Activated naive CD4-positive, alpha-beta T cell treated with anti-CD3 and anti-CD28 coated beads, Interleukin-2, amount 50 U/mL, for 16 hours (primary cell): ENCODE measurements at regions not wholly inside any gene's neighbourhood (a gene's known extent, or its start where the extent isn't known, plus 50 kb on each side); places are given as distances from the start of the nearest gene placed in this dataset.

ENCODE experiments used
- DNase-seq: peaks from one replicate; pipeline ENCODE4 v3.0.0-alpha.2; 2020

DNA sequence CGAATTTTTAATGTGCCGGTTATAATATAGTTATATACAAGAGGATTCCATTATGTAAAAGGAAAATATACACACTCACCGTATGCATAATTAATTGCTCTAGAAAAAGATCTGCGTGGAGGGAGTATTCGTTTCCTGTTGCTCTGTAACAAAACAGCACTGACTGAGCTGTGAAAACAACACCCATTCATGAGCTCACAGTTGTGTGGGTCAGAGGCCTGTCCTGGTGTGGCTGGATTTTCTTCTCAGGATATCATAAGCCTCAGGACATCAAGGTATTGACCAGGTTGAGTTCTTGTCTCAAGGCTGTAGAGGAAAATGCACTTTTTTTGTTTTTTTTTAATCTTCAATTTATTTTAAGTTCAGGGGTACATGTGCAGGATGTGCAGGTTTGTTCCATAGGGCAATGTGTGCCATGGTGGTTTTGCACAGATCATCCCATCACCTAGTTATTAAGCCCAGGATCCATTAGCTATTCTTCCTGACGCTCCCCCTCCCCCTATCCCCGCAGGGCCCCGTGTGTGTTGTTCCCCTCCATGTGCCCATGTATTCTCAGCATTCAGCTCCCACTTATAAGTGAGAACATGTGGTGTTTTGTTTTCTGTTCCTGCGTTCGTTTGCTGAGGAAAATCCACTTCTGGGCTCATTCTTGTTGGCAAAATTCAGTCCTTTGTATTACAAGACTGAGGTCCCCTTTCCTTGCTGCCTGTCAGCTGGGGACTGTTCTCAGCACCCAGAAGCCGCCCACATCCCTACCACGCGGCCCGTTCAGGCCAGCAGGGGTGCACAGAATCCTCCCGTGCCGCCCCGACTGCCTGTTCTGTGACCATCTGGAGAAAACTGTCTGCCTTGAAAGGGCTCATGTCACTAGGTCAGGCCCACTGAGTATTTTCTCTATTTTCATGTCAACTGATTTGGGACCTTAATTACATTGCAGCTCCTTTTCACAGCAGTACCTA, 87.4 kb upstream of the ERRFI1 start:
- DNase-seq: no peak

DNA sequence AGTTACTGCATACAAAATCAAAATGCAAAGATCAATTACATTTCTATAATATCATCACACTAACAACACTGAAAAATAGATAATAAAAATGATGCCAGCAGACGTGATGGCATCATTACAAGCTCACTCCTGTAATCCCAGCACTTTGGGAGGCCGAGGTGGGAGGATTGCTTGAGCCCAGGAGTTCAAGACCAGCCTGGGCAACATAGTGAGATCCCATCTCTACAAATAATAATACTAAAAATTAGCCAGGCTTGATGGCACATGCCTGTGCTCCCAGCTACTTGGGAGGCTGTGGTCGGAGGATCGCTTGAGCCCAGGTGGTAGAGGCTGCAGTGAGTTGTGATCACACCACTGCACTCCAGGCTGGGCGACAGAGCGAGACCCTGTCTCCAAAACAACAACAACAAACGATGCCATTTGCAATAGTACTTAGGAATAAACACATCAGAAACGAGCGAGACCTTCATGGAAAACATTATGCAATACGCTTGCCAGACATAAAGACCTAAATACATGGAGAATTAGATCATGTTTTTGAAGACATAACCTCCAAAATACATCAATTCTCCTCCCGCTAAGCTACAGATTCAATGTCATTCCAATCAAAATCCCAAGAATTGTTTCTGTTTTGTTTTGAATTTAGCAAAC, 86.6 kb upstream of the ERRFI1 start:
- DNase-seq: no peak

DNA sequence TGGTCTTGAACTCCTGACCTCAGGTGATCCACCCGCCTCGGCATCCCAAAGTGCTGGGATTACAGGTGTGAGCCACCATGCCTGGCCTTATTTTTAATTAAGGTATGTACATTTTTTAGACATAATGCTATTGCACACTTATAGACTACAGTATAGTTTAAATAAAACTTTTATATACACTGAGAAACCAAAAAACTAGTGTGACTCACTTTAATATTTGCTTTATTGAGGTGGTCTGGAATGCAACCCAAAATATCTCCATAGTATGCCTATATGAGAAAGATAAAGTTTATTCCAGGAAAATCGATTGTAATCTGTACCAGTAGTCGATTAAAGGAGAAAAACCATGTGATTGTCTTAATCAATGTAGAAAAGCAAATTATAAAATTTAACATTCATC, 85.5 kb upstream of the ERRFI1 start:
- DNase-seq: no peak

DNA sequence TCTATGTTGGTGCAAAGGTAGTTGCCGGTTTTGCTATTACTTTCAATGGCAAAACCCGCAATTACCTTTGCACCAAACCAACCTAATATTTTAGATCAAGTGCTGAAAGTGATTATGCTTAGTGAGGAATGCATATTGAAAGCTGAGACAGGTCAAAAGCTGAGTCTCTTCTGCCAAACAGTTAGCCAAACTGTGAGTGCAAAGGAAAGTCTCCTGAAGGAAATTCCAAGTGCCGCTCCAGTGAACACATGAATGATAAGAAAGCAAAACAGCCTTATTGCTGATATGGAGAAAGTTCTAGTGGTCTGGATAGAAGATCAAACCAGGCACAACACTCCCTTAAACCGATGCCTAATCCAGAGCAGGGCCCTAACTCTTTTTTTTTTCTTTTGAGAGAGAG, 83.1 kb upstream of the ERRFI1 start:
- no peak for DNase-seq

DNA sequence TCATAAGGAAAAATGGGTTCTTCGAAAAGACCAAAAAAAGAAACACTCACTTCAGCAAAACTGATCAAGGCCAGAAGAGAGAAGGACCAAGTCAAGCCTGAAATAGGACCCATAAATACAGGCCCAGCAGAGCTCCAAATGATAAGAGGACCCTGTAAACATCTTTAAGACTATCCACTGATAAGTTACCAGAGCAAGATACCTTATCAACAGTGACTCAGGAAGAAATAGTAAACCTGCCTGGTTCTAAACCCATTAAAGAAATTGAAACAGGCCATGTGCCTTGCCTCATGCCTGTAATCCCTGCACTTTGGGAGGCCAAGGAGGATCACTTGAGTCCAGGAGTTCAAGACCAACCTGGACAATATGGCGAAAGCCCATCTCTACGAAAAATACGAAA, 81.8 kb upstream of the ERRFI1 start:
- no peak for DNase-seq

DNA sequence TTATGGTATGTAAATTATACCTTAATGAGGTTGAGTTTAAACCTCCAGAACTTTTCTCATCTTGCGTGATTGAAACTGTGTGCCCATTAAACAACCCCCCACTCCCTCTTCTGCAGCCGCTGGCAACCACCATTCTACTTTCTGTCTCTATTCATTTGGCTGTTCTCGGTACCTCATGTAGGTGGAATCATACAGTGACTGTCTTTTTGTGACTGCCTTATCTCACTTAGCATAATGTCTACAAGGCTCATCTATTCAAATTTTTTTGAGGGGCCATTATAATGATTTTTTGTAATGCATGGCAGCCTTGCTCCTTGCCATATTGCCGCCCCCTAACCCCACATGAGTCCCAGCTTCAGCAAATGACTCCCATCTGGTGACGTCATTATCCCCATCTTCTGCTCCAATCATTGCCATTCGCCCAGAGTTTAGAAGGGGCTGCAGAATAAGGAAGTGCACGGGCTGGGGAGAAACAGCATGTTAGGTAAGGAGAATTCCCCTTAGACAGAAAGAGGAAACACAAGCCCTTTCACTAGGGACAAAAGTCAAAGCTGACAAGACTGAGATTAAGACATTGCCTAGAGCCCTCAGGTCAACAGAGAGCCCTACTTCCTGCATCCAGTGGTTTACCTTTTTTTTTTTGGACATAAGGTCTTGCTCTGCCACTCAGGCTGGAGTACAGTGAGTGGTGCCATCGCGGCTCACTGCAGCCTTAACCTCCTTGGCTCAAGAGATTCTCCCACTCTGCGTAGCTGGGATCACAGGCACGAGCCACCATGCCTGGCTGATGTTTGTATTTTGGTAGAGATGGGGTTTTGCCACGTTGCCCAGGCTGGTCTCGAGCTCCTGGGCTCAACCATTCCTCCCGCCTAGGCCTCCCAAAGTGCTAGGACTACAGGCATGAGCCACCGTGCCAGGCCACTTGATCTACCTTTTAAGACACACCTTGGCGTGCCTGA, 78.4 kb upstream of the ERRFI1 start:
- DNase-seq: no peak

DNA sequence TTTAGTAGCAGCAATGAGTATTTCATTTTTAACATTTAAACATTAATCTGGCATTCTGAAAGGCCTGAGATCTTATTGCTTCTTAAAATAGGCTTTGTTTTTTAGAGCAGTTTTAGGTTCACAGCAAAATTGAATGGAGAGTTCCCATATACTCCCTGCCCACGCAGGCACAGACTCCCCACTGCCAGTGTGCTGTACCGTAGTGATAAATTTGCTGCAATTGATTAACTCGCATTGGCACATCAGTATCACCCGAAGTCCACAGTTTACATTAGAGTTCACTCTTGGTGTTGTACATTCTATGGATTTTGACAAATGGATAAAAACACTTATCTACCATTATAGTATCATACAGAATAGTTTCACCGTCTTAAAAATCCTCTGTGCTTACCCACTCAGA, 71.8 kb upstream of the ERRFI1 start:
- no peak for DNase-seq

DNA sequence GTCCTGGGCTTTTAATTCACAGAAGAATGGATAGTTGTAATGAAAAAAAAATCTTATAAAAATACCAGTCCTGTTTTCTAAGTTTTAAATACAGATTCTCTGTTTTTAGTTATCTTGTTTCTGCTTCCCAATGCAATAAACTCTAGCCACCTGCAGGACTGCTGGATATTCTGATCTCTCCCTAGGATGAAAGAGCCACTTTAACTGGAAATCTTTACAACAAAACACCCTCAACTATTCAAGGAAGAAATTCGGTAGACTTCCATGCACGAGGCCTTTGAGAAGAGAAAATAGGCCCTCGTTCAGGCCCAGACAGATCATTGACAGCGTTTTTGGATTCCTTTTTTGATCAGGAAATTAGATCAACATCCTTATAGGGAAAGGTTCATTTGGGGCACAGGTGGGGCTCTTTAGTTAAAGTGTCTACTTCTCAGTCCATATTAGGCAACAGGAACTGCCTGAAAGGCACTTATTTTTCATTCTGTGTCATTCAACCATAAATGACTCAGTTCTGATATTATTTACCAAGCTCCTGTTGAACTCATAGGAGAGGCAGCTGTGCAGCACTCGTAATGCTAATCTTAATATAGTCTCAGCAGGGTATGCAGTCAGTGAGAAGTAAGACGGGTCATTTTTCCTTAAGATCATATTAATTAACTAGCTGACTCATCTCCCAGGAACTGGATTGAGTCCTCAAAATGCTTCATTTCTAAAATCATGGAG, 71.1 kb upstream of the ERRFI1 start:
- DNase-seq: no peak

DNA sequence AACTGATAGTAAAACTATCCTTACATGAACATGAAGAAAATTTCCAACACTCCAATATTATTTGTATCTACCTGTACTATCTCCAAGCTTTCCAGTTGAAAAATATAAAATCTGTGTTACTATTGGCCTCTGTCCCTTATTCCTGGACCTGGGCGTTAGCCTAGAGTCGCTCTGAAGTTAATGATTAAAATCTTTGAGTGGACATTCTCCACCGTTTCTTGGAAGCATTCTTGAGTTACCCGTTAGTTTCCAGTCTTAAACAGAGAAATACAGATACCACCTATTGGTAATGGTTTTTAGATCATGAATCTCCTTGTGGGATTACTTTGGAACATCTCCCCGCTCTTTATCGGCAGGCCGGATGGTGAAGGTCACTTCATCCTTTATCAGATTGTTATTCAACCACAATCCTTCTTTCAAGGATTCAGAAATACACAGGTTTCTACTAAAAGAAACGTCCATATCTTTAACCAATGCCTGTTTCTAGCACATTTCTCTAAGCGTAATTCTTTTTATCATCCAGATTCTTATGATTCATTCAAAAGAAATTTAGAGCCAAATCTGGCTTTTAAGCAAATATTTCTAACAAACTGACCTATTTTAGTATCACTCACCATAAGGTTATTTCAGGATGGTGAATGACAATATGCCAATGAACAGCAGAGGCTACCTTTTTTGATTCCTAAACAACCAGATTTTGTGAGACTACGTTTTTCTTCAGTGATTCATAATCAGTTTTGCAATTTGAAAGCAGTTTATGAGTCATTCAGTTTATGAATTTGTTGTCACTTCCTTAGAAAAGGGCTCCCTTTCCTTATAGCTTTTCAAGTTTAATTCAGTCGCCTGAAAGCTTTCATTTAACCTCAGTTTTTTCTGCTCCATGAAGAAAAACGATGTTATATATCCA, 70.2 kb upstream of the ERRFI1 start:
- no peak for DNase-seq

DNA sequence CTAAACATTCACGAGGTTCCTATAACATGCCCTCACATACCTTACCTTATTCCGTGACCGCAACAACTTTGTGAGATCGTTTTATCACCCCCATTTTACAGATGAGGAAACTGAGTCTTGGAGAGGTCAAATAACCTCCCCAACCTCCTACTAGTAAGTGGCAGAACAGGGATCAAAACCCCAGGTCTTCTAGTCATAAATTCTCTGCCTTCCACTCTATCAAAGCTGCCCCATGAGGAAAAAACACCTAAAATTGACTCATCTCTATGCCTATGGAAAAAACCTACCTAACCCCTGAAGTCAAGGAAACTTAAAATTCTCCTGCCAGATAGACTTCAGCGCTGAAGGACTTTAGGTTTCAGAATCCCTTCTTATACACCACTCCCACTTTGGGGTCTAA, 69.5 kb upstream of the ERRFI1 start:
- no peak for DNase-seq

DNA sequence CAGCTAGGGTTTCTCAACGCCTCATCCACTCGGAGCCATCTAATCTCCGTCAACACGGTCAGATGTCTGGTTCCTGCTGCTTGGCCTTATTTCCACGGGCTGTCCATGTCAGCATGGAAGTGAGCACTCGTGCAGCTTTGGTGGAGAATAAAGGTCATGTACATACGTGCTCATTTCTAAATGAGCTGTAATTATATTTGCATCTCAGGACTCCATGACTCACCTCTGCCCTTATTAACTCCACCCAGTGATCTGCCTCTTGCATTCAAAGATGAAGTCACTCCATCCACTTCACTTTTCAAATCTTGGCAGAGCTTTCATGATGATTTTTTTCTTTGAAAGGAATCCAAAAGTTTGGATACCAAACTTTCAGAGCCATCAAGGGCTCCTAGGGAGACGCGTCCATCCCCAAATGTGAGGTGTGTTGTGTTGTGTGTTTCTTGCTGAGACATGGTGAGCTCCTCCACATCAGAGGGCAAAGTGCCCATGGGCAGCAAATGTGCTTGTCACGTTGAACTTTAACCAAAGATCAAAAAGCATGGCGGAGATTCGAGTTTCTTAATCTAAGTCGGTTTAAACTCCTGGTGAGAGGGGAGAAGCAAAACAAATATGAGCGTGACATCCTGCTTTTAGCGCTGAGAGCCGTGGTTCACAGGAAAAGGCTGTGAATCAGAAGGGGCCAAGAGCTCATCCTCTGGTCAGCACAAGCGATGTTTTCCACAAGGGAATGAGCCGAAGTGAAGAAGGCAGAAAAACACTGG, 68.6 kb upstream of the ERRFI1 start:
- DNase-seq: no peak

DNA sequence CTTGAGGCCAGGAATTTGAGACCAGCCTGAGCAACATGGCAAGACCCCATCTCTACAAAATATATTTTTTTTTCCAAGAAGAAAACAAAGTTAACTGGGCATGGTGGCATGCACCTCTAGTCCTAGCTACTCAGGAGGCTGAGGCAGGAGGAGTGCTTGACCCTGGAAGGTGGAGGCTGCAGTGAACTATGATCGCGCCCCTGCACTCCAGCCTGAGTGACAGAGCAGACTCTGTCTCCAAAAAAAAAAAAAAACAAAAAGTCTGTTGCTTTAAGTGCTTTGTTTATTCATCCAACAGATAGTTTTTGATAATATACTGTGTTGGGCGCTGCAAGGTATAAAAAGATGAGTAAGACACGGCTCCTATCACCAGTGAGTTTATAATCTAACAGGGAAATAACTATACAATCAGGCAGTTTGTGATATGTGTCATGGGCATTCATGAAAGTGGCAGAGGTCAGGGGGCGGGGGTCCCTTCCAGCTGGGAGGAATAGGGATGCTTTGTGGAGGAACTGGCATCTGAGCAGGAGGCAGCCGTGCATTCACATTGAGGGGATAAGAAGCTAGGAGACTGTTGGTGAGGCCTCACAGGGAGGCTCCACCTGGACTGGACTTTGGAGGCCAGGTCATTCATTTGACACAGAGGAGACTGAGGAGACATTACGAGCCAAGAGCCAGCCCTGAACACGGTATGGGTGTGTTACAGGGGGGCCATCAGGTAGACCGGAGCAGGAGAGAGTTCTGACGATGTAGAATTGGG, 67.3 kb upstream of the ERRFI1 start:
- no peak for DNase-seq

DNA sequence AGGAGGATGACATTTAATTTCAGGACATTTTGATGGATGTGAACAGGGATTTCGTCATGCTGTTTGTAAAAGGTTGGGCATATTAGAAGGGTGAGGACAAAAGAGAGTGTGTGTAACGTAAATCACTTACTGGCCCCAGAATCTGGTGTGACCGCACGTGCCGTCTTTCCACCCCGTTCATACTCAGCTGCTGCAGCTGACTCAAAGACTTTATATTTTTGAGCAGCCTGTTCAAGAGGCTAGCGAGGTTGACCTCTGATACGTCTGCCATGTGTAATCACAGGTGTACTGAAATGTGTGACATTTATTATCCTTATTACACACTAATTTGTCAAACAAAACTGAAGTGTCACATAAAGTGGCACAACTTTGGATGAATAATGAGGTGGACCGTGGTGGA, 66.5 kb upstream of the ERRFI1 start:
- no peak for DNase-seq

DNA sequence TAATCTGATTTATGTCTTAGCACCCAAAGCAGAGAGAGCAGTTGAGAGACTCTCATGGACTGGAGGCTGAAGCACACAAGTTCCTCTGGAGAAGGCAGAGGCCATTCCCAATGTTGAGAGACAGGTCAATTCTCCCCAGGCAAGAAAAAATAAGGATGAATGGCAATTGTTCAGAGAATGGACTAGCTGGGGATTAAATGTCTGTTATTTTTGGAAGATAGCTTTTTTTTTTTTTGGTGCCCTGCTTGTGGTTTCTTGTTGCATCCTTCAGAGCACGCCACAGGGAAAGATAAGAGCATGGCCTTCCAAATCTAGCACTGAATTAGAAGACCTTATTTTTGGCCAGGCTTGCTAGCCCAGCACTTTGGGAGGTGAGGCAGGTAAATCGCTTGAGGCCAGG, 65.6 kb upstream of the ERRFI1 start:
- DNase-seq: no peak

DNA sequence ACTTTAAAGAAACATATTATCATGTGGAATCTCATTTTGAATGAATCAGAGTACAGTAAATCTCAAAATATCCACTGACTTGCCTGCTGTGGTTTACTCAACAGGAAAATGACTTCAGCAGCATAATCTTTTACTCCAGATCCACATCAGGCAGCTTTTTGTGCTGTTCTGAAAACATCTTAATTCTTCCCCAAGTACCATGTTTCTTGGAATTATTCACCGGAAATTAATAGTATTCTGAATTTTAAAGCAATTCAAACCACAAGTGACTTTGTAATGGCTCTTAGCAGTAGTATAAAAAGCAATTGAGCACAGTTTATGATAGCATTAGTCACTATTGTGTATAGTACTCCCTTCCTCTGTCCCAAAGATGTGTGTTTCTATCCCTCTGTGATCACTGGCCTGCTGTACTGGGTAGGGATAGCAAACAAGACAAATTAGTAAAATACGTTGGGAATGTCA, 64.2 kb upstream of the ERRFI1 start:
- no peak for DNase-seq

DNA sequence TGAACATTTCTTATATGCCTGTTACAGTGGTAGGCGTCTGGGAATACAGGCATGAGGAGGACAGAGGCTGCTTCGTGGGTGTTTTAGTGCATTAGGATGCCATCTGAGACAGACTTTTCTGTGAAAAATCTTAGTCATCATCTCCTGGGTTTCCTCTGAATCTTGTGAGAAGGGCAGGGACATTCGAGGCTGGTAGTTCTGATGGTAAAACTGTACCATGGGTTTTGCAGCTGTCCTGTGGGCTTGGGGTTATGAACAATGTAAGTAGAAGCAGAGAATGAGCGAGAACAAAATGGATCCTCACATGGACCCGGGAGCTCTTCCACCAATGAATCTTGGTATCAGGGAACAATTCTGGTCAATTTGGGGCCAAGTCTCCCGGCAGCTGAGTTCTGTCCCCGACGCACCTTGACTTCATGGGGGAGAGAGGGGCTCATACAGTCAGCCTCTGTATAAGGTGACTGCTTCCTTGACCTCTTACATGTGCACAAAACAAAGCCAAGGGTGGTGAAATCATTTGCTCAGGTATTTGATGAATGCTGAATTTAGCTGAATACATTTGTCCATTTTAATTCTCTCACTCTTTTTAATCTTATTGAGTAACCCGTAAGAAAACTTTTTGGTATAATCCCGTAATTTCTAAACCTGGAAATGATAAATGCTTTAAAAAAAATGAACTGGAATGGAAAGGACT, 63.6 kb upstream of the ERRFI1 start:
- DNase-seq: no peak

DNA sequence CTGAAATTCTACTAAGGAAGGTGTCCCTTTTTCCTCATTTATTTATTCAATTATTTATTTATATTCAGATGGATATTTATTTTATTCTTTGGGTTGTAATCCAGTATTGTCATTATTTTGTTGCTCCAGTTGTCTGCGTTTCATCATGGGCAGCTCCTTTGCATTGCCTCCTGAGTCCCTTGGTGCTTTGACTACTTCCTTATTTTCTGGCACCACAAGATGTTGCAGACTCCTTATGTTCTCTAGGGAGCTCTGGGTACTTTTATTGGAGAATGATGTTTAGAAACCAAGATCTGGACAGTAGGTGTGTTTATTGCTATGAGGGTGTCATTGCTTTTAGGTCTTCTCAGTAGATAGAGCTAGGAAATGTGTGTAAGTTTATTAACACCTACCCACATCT, 59.9 kb upstream of the ERRFI1 start:
- DNase-seq: no peak

DNA sequence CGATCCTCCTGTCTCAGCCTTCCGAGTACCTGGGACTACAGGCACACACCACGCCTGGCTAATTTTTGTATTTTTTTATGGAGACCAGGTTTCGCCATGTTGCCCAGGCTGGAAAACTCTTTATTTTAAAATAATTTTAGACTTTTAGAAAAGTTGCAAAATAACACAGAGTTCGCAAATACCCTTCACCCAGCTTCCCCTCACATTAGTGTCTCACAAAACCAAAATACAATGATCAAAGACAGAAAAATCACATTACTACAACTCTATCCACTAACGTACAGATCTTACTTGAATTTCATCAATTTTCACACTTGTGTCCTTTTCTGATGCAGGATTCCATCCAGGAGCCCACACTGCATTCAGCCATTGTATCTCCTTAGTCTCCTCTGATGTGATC, 58.8 kb upstream of the ERRFI1 start:
- DNase-seq: no peak
